Stomach smooth muscle (tissue), 2 donors: ENCODE measurements at regions not wholly inside any gene's neighbourhood (a gene's known extent, or its start where the extent isn't known, plus 50 kb on each side); places are given as distances from the start of the nearest gene placed in this dataset.

ENCODE experiments used
- H3K27ac ChIP-seq: one replicate; pipeline ENCODE4 v1.7.0; 2013; ENCODE audit warnings: mild to moderate bottlenecking, low read length, inconsistent platforms
- H3K27me3 ChIP-seq, 2 donors: one replicate each; pipeline ENCODE4 v1.7.0; 2013; ENCODE audit warnings: low read length in 2 of 2; ENCODE audit not compliant: insufficient read depth in 2 of 2, control insufficient read depth in 1 of 2
- H3K36me3 ChIP-seq, 2 donors: one replicate each; pipeline ENCODE4 v1.7.0; 2013; ENCODE audit warnings: low read length in 2 of 2; ENCODE audit not compliant: control insufficient read depth in 2 of 2, insufficient read depth in 2 of 2
- H3K4me1 ChIP-seq: one replicate; pipeline ENCODE4 v1.7.0; 2013; ENCODE audit warnings: low read length; ENCODE audit not compliant: control insufficient read depth, insufficient read depth
- H3K4me3 ChIP-seq, 2 donors: one replicate each; pipeline ENCODE4 v1.7.0; 2013; ENCODE audit warnings: low read length in 2 of 2
- H3K9ac ChIP-seq, 2 donors: one replicate each; pipeline ENCODE4 v1.7.0; 2013; ENCODE audit warnings: low read length in 2 of 2, mild to moderate bottlenecking in 1 of 2
- H3K9me3 ChIP-seq, 2 donors: one replicate each; pipeline ENCODE4 v1.7.0; 2013; ENCODE audit warnings: low read length in 2 of 2; ENCODE audit not compliant: control insufficient read depth in 2 of 2
- donor health status: healthy.
- donor health status: Pancreatic carcinoma.

- Histone ChIP-seq H3K27me3 (no peaks in the 10 kb centered on the region), H3K4me3 (no peak overlapping the region), H3K36me3 (no peaks in the 10 kb centered on the region), H3K27ac (no peak overlapping the region), H3K4me1 (no peaks in the 10 kb centered on the region), H3K9me3 (peaks cover 0 to 4% of the 10 kb centered on the region in 2 donors), H3K9ac (no peak overlapping the region)
These were observed 361.6 kb downstream of the FGFR2 start for GRCh38 chr10:121236621-121237020.

GRCh38 chr10:121237718-121238117, 360.5 kb downstream of the FGFR2 start:
- no peak overlapping the region for H3K27ac ChIP-seq
- H3K27me3 ChIP-seq, result no peaks in the 10 kb centered on the region
- no peaks in the 10 kb centered on the region for H3K4me1 ChIP-seq
- H3K9ac ChIP-seq, result no peak overlapping the region
- H3K9me3 ChIP-seq, result peaks cover 0 to 4% of the 10 kb centered on the region in 2 donors
- H3K36me3 ChIP-seq, result no peaks in the 10 kb centered on the region
- H3K4me3 ChIP-seq, result no peak overlapping the region

- Histone ChIP-seq H3K27me3 (no peaks in the 10 kb centered on the region), H3K9me3 (peaks cover 0 to 4% of the 10 kb centered on the region in 2 donors), H3K9ac (no peak overlapping the region), H3K4me1 (no peaks in the 10 kb centered on the region), H3K4me3 (no peak overlapping the region), H3K27ac (no peak overlapping the region), H3K36me3 (no peaks in the 10 kb centered on the region)
These were observed 358.2 kb downstream of the FGFR2 start for GRCh38 chr10:121240011-121240410.

GRCh38 chr10:121240556-121240955, 357.7 kb downstream of the FGFR2 start:
- Histone ChIP-seq H3K4me3 (no peak overlapping the region), H3K4me1 (no peaks in the 10 kb centered on the region), H3K9ac (no peak overlapping the region)

DNA sequence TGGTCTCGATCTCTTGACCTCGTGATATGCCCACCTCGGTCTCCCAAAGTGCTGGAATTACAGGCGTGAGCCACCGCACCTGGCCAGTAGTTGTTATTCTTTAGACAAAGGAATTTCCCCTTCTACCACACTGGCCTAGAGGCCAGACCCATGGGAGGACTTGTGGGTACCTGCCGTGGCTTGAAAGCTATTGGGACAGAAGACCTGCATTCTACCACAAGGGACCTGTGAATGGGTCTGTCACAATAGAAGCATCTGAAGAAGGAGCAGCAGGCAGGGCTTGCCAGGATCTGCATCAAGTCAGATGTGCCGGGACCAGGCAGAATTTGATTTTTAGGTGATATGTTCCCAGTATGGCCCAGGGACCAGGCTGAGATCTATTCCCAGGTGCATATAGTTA, 356.9 kb downstream of the FGFR2 start:
- peaks cover 0 to 4% of the 10 kb centered on the region in 2 donors for H3K9me3 ChIP-seq
- no peak overlapping the region for H3K27ac ChIP-seq
- no peaks in the 10 kb centered on the region for H3K27me3 ChIP-seq
- no peaks in the 10 kb centered on the region for H3K4me1 ChIP-seq
- H3K4me3 ChIP-seq, result no peak overlapping the region
- H3K36me3 ChIP-seq, result no peaks in the 10 kb centered on the region
- H3K9ac ChIP-seq, result no peak overlapping the region

More at GRCh38 chr10:121240556-121240955, 357.7 kb downstream of the FGFR2 start:
- Histone ChIP-seq H3K9me3 (peaks cover 0 to 4% of the 10 kb centered on the region in 2 donors), H3K27ac (no peak overlapping the region), H3K36me3 (no peaks in the 10 kb centered on the region), H3K27me3 (no peaks in the 10 kb centered on the region)

DNA sequence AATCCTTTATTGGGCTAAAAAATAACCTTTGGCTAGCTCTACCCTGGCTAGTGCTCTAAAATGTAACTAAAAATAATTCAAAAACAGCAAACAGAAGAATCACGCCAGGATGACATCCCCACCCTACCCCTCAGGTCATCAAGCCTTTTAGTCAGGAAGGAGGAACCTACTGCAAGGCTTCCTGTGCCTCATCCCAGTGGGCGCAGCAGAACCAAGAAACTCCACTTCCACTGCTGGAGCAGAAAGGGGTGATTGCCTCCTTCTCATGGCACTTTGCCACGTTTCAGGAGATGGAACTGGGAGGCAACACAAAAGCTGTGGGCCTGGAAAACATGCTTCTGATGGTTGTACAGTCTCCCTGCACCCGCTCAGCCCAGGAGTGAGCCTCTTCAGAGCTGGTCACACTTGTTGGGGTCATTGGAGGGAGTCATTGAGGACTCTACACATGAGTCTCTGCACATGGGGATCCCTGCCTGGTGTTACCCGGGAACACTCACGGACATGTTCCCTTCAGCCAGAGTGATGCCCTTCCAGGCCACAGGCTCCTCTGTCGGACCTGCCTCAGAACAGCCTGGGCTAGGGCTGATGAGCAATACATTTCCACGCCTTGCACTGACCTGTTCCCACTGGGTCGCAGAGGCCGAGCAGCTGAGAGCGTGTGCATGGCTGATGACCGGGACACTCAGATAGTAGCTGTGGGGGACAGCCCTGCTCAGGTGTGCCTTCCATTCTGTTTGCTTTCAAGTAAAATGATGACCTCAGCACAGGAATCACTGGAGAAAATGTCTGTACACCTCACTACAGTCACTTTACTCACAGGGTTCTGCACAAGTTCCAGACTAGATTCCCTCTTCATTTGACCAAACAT, 355.3 kb downstream of the FGFR2 start:
- Histone ChIP-seq H3K4me3 (no peak overlapping the region), H3K9ac (no peak overlapping the region), H3K27me3 (no peaks in the 10 kb centered on the region), H3K36me3 (no peaks in the 10 kb centered on the region), H3K27ac (no peak overlapping the region), H3K9me3 (peaks cover 0 to under 1% of the 10 kb centered on the region in 2 donors), H3K4me1 (no peaks in the 10 kb centered on the region)

GRCh38 chr10:121243609-121244241, 354.5 kb downstream of the FGFR2 start:
- Histone ChIP-seq H3K27ac (no peak overlapping the region), H3K4me3 (no peak overlapping the region), H3K9ac (no peak overlapping the region), H3K4me1 (no peaks in the 10 kb centered on the region), H3K9me3 (no peaks in the 10 kb centered on the region), H3K27me3 (no peaks in the 10 kb centered on the region), H3K36me3 (no peaks in the 10 kb centered on the region)

DNA sequence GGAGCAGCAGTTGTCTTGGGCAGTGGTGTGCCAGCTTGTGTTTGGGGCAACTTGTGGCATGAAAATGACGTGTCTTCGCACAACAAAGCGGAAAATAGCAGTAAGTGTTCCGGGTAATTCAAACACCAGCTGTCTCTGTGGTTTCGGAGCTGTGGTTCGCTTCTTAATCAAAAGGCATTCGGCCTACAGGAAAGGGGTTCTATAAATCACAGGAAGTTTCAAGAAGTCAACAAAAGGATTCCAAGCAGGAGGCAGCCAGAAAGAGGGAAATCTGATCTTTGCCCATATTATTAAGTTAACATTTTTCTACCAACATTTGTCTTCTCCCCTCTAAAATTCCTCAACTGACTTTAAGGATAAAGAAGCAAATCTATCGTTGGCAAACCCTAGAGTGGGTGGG, 353.4 kb downstream of the FGFR2 start:
- H3K4me1 ChIP-seq, result no peaks in the 10 kb centered on the region
- H3K27me3 ChIP-seq, result no peaks in the 10 kb centered on the region
- no peak overlapping the region for H3K4me3 ChIP-seq
- no peaks in the 10 kb centered on the region for H3K36me3 ChIP-seq
- H3K9ac ChIP-seq, result no peak overlapping the region
- no peaks in the 10 kb centered on the region for H3K9me3 ChIP-seq
- no peak overlapping the region for H3K27ac ChIP-seq

DNA sequence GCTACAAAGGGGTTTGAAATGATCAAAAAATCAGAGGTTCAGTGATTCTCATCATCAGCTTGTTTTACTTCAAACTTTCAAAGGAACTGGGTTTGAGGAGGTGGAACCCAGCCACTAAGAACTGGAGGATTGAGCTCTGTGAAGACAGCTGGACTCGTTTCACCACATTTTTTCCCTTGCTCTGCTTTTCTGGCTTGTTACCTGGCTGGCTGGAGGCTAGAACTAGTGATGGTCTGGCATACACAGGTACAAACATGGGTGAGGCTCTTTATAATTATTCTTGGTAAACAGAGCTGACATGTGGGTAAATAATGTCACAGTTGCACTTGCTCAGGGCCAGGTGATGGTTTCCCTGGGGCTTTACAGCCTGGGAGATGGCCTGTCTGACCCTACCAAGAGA, 352.5 kb downstream of the FGFR2 start:
- no peaks in the 10 kb centered on the region for H3K27me3 ChIP-seq
- no peaks in the 10 kb centered on the region for H3K36me3 ChIP-seq
- no peak overlapping the region for H3K27ac ChIP-seq
- H3K4me3 ChIP-seq, result no peak overlapping the region
- no peaks in the 10 kb centered on the region for H3K4me1 ChIP-seq
- no peak overlapping the region for H3K9ac ChIP-seq
- H3K9me3 ChIP-seq, result no peaks in the 10 kb centered on the region

- H3K4me3 ChIP-seq, result no peak overlapping the region
- H3K9me3 ChIP-seq, result no peaks in the 10 kb centered on the region
- no peaks in the 10 kb centered on the region for H3K36me3 ChIP-seq
- no peak overlapping the region for H3K27ac ChIP-seq
- H3K4me1 ChIP-seq, result no peaks in the 10 kb centered on the region
- no peaks in the 10 kb centered on the region for H3K27me3 ChIP-seq
- H3K9ac ChIP-seq, result no peak overlapping the region
These were observed 350.0 kb downstream of the FGFR2 start for GRCh38 chr10:121248266-121248665.
